ENCODE measurements at regions not wholly inside any gene's neighbourhood (a gene's known extent, or its start where the extent isn't known, plus 50 kb on each side); places are given as distances from the start of the nearest gene placed in this dataset.

DNA sequence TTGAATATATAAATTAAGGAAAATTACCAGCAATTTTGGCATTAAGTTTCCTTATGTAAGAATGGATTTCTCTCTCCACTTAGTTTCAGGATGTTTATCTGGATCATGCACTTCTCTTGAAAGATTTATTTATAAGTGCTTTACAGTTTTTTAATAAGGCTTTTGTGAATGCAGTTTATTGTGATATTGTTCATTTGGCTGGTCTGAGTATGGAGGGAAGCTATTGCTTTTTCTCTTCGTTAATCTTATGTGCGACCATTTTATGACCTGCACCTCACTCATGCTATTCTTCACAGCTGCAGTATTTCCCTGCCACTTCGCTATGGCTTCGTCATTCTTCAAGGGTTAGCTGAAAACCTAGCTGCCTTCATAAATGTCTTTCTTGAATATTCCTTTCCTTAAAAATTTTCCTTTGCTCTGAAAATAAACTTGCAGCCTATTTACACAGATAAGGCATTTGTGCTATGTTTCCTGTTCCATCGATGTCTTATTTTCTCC is 233.4 kb downstream of the SOCS6 start:
- H3K36me3 ChIP-seq: no peaks in the 10 kb centered on the region
- ATAC-seq: no peak

GRCh38 chr18:70520867-70521266 is 232.0 kb downstream of the SOCS6 start:
- WGBS (ENCODE audit: insufficient coverage, low coverage, low lambda C conversion rate, missing lambda C conversion rate): 21% methylated on average over 1 of the region's 1 CpG
- no peaks in the 10 kb centered on the region for H3K9me3 ChIP-seq
- intact Hi-C loops (cut with DNase I): no loop called here
- H3K4me1 ChIP-seq: no peaks in the 10 kb centered on the region
- TF ChIP-seq POLR2A (IDR thresholded peaks at IDR 0.05) (no peak), CTCF (IDR thresholded peaks at IDR 0.05) (no peak)
- no peak for ATAC-seq
- no peaks in the 10 kb centered on the region for H3K36me3 ChIP-seq
- no peaks in the 10 kb centered on the region for H3K27me3 ChIP-seq
- DNase-seq: no peak
- H3K4me3 ChIP-seq: no peak overlapping the region
- H3K27ac ChIP-seq: no peak overlapping the region

More for the DNA sequence above, 233.4 kb downstream of the SOCS6 start:
- Histone ChIP-seq H3K27ac (no peak overlapping the region), H3K27me3 (no peaks in the 10 kb centered on the region), H3K4me1 (no peaks in the 10 kb centered on the region), H3K9me3 (no peaks in the 10 kb centered on the region), H3K4me3 (no peak overlapping the region)
- intact Hi-C loops (cut with DNase I): no loop called here
- TF ChIP-seq CTCF (IDR thresholded peaks at IDR 0.05) (no peak), POLR2A (IDR thresholded peaks at IDR 0.05) (no peak)
- DNase-seq: no peak
- 50% methylated on average over 5 of the region's 5 CpGs for WGBS (ENCODE audit: insufficient coverage, low coverage, low lambda C conversion rate, missing lambda C conversion rate)

DNA sequence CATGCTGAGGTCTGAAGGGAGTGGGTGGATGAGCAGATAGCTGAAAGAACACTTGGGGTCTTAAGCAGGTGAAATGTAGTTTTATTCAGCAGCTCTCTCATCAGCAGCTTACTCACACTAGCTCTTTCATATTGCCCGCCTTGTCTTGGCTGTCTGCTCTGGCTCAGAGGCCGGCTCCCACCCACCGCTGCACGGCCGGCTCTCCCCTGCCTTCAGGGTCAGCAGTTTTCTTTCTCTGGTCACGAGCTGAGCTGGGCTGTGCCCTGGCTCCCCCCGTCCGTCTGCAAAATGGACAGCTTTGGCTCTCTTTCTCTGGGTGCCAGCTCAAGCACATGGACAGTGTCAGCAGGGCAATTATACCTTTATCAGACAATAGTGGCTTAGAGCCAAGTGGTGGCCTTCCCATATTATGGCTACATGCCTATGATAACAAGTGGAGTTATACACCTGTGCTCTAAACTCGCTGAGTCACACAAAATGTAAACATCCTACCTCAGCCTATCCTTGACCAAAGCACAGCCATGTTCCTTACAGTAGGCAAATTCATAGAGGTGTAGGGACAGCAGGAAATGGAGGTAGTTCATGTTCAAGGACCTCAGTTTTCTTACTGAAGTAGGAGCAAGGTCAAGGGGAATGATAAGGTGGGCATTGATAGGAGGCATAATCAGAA is 224.8 kb downstream of the SOCS6 start:
- H3K27ac ChIP-seq: no peak overlapping the region
- H3K36me3 ChIP-seq: no peaks in the 10 kb centered on the region
- no peaks in the 10 kb centered on the region for H3K9me3 ChIP-seq
- 74% methylated on average over 6 of the region's 9 CpGs for WGBS (ENCODE audit: insufficient coverage, low coverage, low lambda C conversion rate, missing lambda C conversion rate)
- intact Hi-C loops (cut with DNase I): no loop called here
- no peaks in the 10 kb centered on the region for H3K4me1 ChIP-seq
- H3K4me3 ChIP-seq: no peak overlapping the region
- H3K27me3 ChIP-seq: no peaks in the 10 kb centered on the region
- no peak for ATAC-seq
- DNase-seq: no peak
- TF ChIP-seq CTCF (IDR thresholded peaks at IDR 0.05): no peak
- no peak for TF ChIP-seq POLR2A (IDR thresholded peaks at IDR 0.05)

- ATAC-seq (no peak), DNase-seq (no peak)
- H3K9me3 ChIP-seq: no peaks in the 10 kb centered on the region
- no peaks in the 10 kb centered on the region for H3K27me3 ChIP-seq
- H3K4me1 ChIP-seq: no peaks in the 10 kb centered on the region
- no peak overlapping the region for H3K4me3 ChIP-seq
- intact Hi-C loops (cut with DNase I): no loop called here
- no peaks in the 10 kb centered on the region for H3K36me3 ChIP-seq
- no peak overlapping the region for H3K27ac ChIP-seq
- no peak for TF ChIP-seq POLR2A (IDR thresholded peaks at IDR 0.05)
- TF ChIP-seq CTCF (IDR thresholded peaks at IDR 0.05): no peak
- 53% methylated on average over 4 of the region's 4 CpGs for WGBS (ENCODE audit: insufficient coverage, low coverage, low lambda C conversion rate, missing lambda C conversion rate)
Measured at GRCh38 chr18:70507970-70508369, 219.1 kb downstream of the SOCS6 start.

Data from right lobe of liver (tissue), 6 donors.